Endothelial cell of umbilical vein (primary cell): ENCODE measurements at regions not wholly inside any gene's neighbourhood (a gene's known extent, or its start where the extent isn't known, plus 50 kb on each side); places are given as distances from the start of the nearest gene placed in this dataset.

Experiments used
- BruUV-seq: library from RNA; stranded (reverse); fragments of 400-500 nt; replicated peaks from 2 replicates; lab custom pipeline; 2021; lab: Mats Ljungman, UMichigan
- CTCF ChIA-PET: fragments of 300-600, 350-600 bp; sonication (Branson Sonifier 250); formaldehyde crosslinking; loops from one replicate; lab custom pipeline; 2021; ENCODE audit warnings: antibody characterized with exemption, inconsistent platforms; lab: Charles Lee
- POLR2A ChIA-PET: fragments of 300-600, 350-600 bp; sonication (Branson Sonifier 250); formaldehyde crosslinking; loops from one replicate; lab custom pipeline; 2021; ENCODE audit warnings: antibody characterized with exemption, inconsistent platforms; lab: Charles Lee
- DNase-seq: peaks from one replicate; pipeline ENCODE4 v3.0.0-alpha.2; 2011; ENCODE audit warnings: low read depth, low spot score
- FAIRE-seq: peaks from 2 replicates; lab custom pipeline; 2011; peaks lifted over from hg19 to GRCh38; lab: Jason Lieb, UNC
- H2AFZ ChIP-seq: 2 replicates; pipeline ENCODE4 v1.6.0; 2012; ENCODE audit warnings: low read depth, low read length, control low read depth, inconsistent platforms
- H3K27ac ChIP-seq: 2 replicates; pipeline ENCODE4 v1.5.1; 2011; ENCODE audit warnings: low read depth, mild to moderate bottlenecking, control low read depth, low read length, moderate library complexity; ENCODE audit not compliant: insufficient read depth
- H3K27me3 ChIP-seq, 2 experiments: 2 replicates each; pipeline versions ENCODE4 v1.6.0 to v1.6.1; 2011; ENCODE audit warnings: low read length in 2 of 2, mixed read lengths in 1 of 2; ENCODE audit not compliant: control insufficient read depth in 2 of 2, insufficient read depth in 2 of 2
- H3K36me3 ChIP-seq, 2 experiments: 2 replicates in 1 of 2; 3 replicates in 1 of 2; pipeline ENCODE4 v1.5.1; 2011; ENCODE audit warnings: low read length in 2 of 2, mild to moderate bottlenecking in 1 of 2, moderate library complexity in 1 of 2; ENCODE audit not compliant: control insufficient read depth in 2 of 2, insufficient read depth in 2 of 2; ENCODE audit errors: extremely low read depth in 1 of 2
- H3K4me1 ChIP-seq: 3 replicates; pipeline ENCODE4 v1.5.1; 2011; ENCODE audit warnings: mild to moderate bottlenecking, low read length; ENCODE audit not compliant: control insufficient read depth, insufficient read depth; ENCODE audit errors: extremely low read depth
- H3K4me2 ChIP-seq: 2 replicates; pipeline ENCODE4 v1.6.1; 2011; ENCODE audit warnings: low read length, control low read depth, mixed read lengths; ENCODE audit not compliant: insufficient read depth
- H3K4me3 ChIP-seq, 3 experiments: fragments of 200-600 bp in 1 of 3; sonication (generic), shearing (Covaris generic) in 1 of 3; replicated peaks in 1 of 3; 2 replicates each; pipeline ENCODE4 v1.5.1; 2011 to 2016; ENCODE audit warnings: control low read depth in 3 of 3, low read length in 3 of 3, mild to moderate bottlenecking in 2 of 3, inconsistent platforms in 1 of 3, low read depth in 1 of 3, moderate library complexity in 1 of 3; ENCODE audit not compliant: insufficient read depth in 1 of 3
- H3K79me2 ChIP-seq: 2 replicates; pipeline ENCODE4 v1.6.0; 2012; ENCODE audit warnings: low read length, inconsistent platforms; ENCODE audit not compliant: control insufficient read depth, insufficient read depth
- H3K9ac ChIP-seq: replicated peaks from 2 replicates; pipeline ENCODE3; 2011; ENCODE audit warnings: low read length, control low read depth; ENCODE audit not compliant: insufficient read depth; ENCODE audit errors: extremely low read depth
- H3K9me1 ChIP-seq: replicated peaks from 3 replicates; pipeline ENCODE4 v1.6.0; 2011; ENCODE audit warnings: mild to moderate bottlenecking, low read length; ENCODE audit not compliant: control insufficient read depth, insufficient read depth; ENCODE audit errors: extremely low read depth
- H3K9me3 ChIP-seq: replicated peaks from 2 replicates; pipeline ENCODE4 v1.5.1; 2012; ENCODE audit warnings: low read length, inconsistent platforms; ENCODE audit not compliant: control insufficient read depth, insufficient read depth
- H4K20me1 ChIP-seq: replicated peaks from 2 replicates; pipeline ENCODE3; 2011; ENCODE audit warnings: mild to moderate bottlenecking, low read length; ENCODE audit not compliant: control insufficient read depth, insufficient read depth; ENCODE audit errors: extremely low read depth
- CTCF ChIP-seq, 2 donors: IDR thresholded peaks; 1 replicate in 1 of 2; 2 replicates in 1 of 2; pipeline ENCODE4 v1.5.1; 2011; ENCODE audit warnings: low read length in 2 of 2, mild to moderate bottlenecking in 2 of 2, moderate library complexity in 2 of 2, control low read depth in 1 of 2, inconsistent platforms in 1 of 2, low read depth in 1 of 2; ENCODE audit not compliant: insufficient read depth in 1 of 2; ENCODE audit errors: extremely low read depth in 1 of 2
- EZH2 ChIP-seq: IDR thresholded peaks from 2 replicates; pipeline ENCODE4 v1.6.1; 2012; ENCODE audit warnings: borderline replicate concordance, low read depth, mild to moderate bottlenecking, moderate library complexity, low read length, inconsistent platforms; ENCODE audit not compliant: severe bottlenecking
- FOS ChIP-seq: IDR thresholded peaks from 2 replicates; pipeline ENCODE4 v1.6.1; 2011; ENCODE audit warnings: mild to moderate bottlenecking, low read length, moderate library complexity, borderline replicate concordance; ENCODE audit not compliant: insufficient read depth
- GATA2 ChIP-seq: IDR thresholded peaks from 2 replicates; pipeline ENCODE4 v1.7.0; 2011; ENCODE audit warnings: low read depth, mild to moderate bottlenecking, moderate library complexity, mixed read lengths, low read length; ENCODE audit not compliant: insufficient read length, insufficient read depth
- JUN ChIP-seq: IDR thresholded peaks from 2 replicates; pipeline ENCODE4 v1.6.1; 2011; ENCODE audit warnings: borderline replicate concordance, low read depth; ENCODE audit not compliant: insufficient read length, insufficient read depth
- MAX ChIP-seq: IDR thresholded peaks from 2 replicates; pipeline ENCODE4 v1.6.1; 2011; ENCODE audit not compliant: insufficient read depth, insufficient read length
- MYC ChIP-seq: IDR thresholded peaks from one replicate; pipeline ENCODE4 v1.6.1; 2011; ENCODE audit warnings: mild to moderate bottlenecking, low read depth, low read length
- POLR2A ChIP-seq: IDR thresholded peaks from 2 replicates; pipeline ENCODE4 v1.6.1; 2012; ENCODE audit warnings: low read depth, mild to moderate bottlenecking, control low read depth, low read length
- POLR2AphosphoS5 ChIP-seq: IDR thresholded peaks from 2 replicates; pipeline ENCODE4 v1.6.1; 2012; ENCODE audit warnings: low read depth, mild to moderate bottlenecking, control low read depth, low read length, moderate library complexity; ENCODE audit not compliant: insufficient read depth
- dilution Hi-C: fragments of 300-500 bp; cut with MboI; formaldehyde crosslinking; loops from one replicate; pipeline ENCODE4 v1.15.0; 2019; ENCODE audit warnings: low sequenced_read_pairs; ENCODE audit not compliant: extremely low pct_ligation_motif_present
- intact Hi-C: fragments of 100-400 bp; cut with micrococcal nuclease; formaldehyde crosslinking; loops from one replicate; pipeline ENCODE4 v1.10.0; 2022

GRCh38 chr7:51965454-51965853 is 648.8 kb upstream of the COBL start:
- no peak overlapping the region for H3K4me3 ChIP-seq
- no peaks in the 10 kb centered on the region for H3K79me2 ChIP-seq
- POLR2A ChIA-PET = no interaction called here
- DNase-seq (no peak), FAIRE-seq (no peak)
- CTCF ChIA-PET = no interaction called here
- H3K9me3 ChIP-seq = no peaks in the 10 kb centered on the region
- intact Hi-C loops (no loop called here), dilution Hi-C loops (no loop called here)
- no peak overlapping the region for H3K9ac ChIP-seq
- H3K4me2 ChIP-seq = no peak overlapping the region
- H3K27ac ChIP-seq = no peak overlapping the region
- H3K36me3 ChIP-seq = no peaks in the 10 kb centered on the region
- no peaks in the 10 kb centered on the region for H3K4me1 ChIP-seq
- no TSS peak for BruUV-seq
- no peaks in the 10 kb centered on the region for H4K20me1 ChIP-seq
- TF ChIP-seq FOS (no peak), EZH2 (no peak), GATA2 (no peak), CTCF (IDR thresholded peaks at IDR 0.05; ENCODE audit: extremely low read depth in 1 of 2, insufficient read depth in 1 of 2, low read depth in 1 of 2, low read length in 2 of 2) (no peak), MYC (no peak), MAX (no peak), JUN (no peak), POLR2AphosphoS5 (no peak), POLR2A (no peak)
- H3K9me1 ChIP-seq = no peaks in the 10 kb centered on the region
- H2AFZ ChIP-seq = no peak overlapping the region
- no peaks in the 10 kb centered on the region for H3K27me3 ChIP-seq
